Spinal cord (tissue), 9 donors: ENCODE measurements at regions not wholly inside any gene's neighbourhood (a gene's known extent, or its start where the extent isn't known, plus 50 kb on each side); places are given as distances from the start of the nearest gene placed in this dataset.

ENCODE experiments used
- DNase-seq, 6 donors: peaks; one replicate each; pipeline versions ENCODE4 v3.0.0 to v3.0.0-alpha.2; 2013 to 2015; ENCODE audit warnings: low spot score in 6 of 6, low read depth in 4 of 6
- H3K27ac ChIP-seq: one replicate; pipeline ENCODE4 v1.5.1; 2013; ENCODE audit warnings: low read depth, low read length, control low read depth
- H3K27me3 ChIP-seq: one replicate; pipeline ENCODE4 v1.6.1; 2013; ENCODE audit warnings: low read length; ENCODE audit not compliant: control insufficient read depth, insufficient read depth
- H3K36me3 ChIP-seq: one replicate; pipeline ENCODE4 v1.6.1; 2013; ENCODE audit warnings: low read length; ENCODE audit not compliant: control insufficient read depth, insufficient read depth
- H3K4me1 ChIP-seq: one replicate; pipeline ENCODE4 v1.6.1; 2013; ENCODE audit warnings: low read length; ENCODE audit not compliant: control insufficient read depth, insufficient read depth
- H3K4me3 ChIP-seq: one replicate; pipeline ENCODE4 v1.5.1; 2013; ENCODE audit warnings: low read depth, low read length, control low read depth
- H3K9me3 ChIP-seq: one replicate; pipeline ENCODE4 v1.6.1; 2013; ENCODE audit warnings: low read length; ENCODE audit not compliant: control insufficient read depth, insufficient read depth
- WGBS: methylation state at CpG from one replicate; pipeline ENCODE4 v1.1.5; 2013; ENCODE audit warnings: missing lambda C conversion rate; ENCODE audit not compliant: insufficient coverage; 5-methylcytosine and 5-hydroxymethylcytosine counted together
- donor health status: healthy.

GRCh38 chr22:47471406-47471805 lies 709.0 kb downstream of the TBC1D22A start:
- H3K4me3 ChIP-seq: no peak overlapping the region
- 88% methylated on average over 1 of the region's 3 CpGs for WGBS
- H3K36me3 ChIP-seq: no peaks in the 10 kb centered on the region
- DNase-seq: peak in 1 of 6 donors; percentile 59
- no peak overlapping the region for H3K27ac ChIP-seq
- H3K9me3 ChIP-seq: peaks cover 8% of the 10 kb centered on the region
- no peaks in the 10 kb centered on the region for H3K4me1 ChIP-seq
- no peaks in the 10 kb centered on the region for H3K27me3 ChIP-seq

GRCh38 chr22:47465809-47466208 lies 703.4 kb downstream of the TBC1D22A start:
- peaks cover 11% of the 10 kb centered on the region for H3K9me3 ChIP-seq
- DNase-seq: no peak
- WGBS: 71% methylated on average over 1 of the region's 2 CpGs

GRCh38 chr22:47465222-47465621 lies 702.8 kb downstream of the TBC1D22A start:
- H3K4me3 ChIP-seq: no peak overlapping the region
- 94% methylated on average over 7 of the region's 8 CpGs for WGBS
- H3K27ac ChIP-seq: no peak overlapping the region
- no peak for DNase-seq
- peaks cover 11% of the 10 kb centered on the region for H3K9me3 ChIP-seq
- H3K27me3 ChIP-seq: no peaks in the 10 kb centered on the region
- H3K36me3 ChIP-seq: no peaks in the 10 kb centered on the region
- peaks cover 7% of the 10 kb centered on the region for H3K4me1 ChIP-seq

More at GRCh38 chr22:47465809-47466208, 703.4 kb downstream of the TBC1D22A start:
- Histone ChIP-seq H3K27me3 (no peaks in the 10 kb centered on the region), H3K4me3 (no peak overlapping the region), H3K27ac (no peak overlapping the region), H3K36me3 (no peaks in the 10 kb centered on the region), H3K4me1 (peaks cover 6% of the 10 kb centered on the region)

- peaks cover 11% of the 10 kb centered on the region for H3K9me3 ChIP-seq
- H3K4me1 ChIP-seq: peaks cover 7% of the 10 kb centered on the region
- DNase-seq: no peak
- no peaks in the 10 kb centered on the region for H3K36me3 ChIP-seq
- WGBS: 76% methylated on average over 7 of the region's 8 CpGs
- H3K4me3 ChIP-seq: no peak overlapping the region
- no peaks in the 10 kb centered on the region for H3K27me3 ChIP-seq
- no peak overlapping the region for H3K27ac ChIP-seq
Observed at GRCh38 chr22:47463220-47463619, 700.8 kb downstream of the TBC1D22A start.

GRCh38 chr22:47460861-47461260 lies 698.4 kb downstream of the TBC1D22A start:
- Histone ChIP-seq H3K4me3 (no peak overlapping the region), H3K9me3 (no peaks in the 10 kb centered on the region), H3K27me3 (no peaks in the 10 kb centered on the region), H3K4me1 (peaks cover 7% of the 10 kb centered on the region), H3K27ac (no peak overlapping the region), H3K36me3 (no peaks in the 10 kb centered on the region)
- DNase-seq: peak in 2 of 6 donors; percentile 2 to 20
- 73% methylated on average over 5 of the region's 5 CpGs for WGBS

- peak in 4 of 6 donors; percentile 20 to 85 (median 32) for DNase-seq
- Histone ChIP-seq H3K4me1 (peaks cover 7% of the 10 kb centered on the region), H3K36me3 (no peaks in the 10 kb centered on the region), H3K9me3 (no peaks in the 10 kb centered on the region), H3K27me3 (no peaks in the 10 kb centered on the region), H3K4me3 (no peak overlapping the region), H3K27ac (no peak overlapping the region)
- 39% methylated on average over 3 of the region's 3 CpGs for WGBS
Observed at GRCh38 chr22:47460176-47460575, 697.7 kb downstream of the TBC1D22A start.

- no peak overlapping the region for H3K4me3 ChIP-seq
- no peaks in the 10 kb centered on the region for H3K27me3 ChIP-seq
- no peak for DNase-seq
- WGBS: 98% methylated on average over 5 of the region's 8 CpGs
- peaks cover 7% of the 10 kb centered on the region for H3K4me1 ChIP-seq
- H3K36me3 ChIP-seq: no peaks in the 10 kb centered on the region
- no peak overlapping the region for H3K27ac ChIP-seq
- H3K9me3 ChIP-seq: peaks cover 3% of the 10 kb centered on the region
Observed at GRCh38 chr22:47458348-47458747, 695.9 kb downstream of the TBC1D22A start.

- H3K4me1 ChIP-seq: peaks cover 7% of the 10 kb centered on the region
- H3K27ac ChIP-seq: no peak overlapping the region
- 94% methylated on average over 13 of the region's 23 CpGs for WGBS
- no peaks in the 10 kb centered on the region for H3K27me3 ChIP-seq
- no peaks in the 10 kb centered on the region for H3K36me3 ChIP-seq
- DNase-seq: no peak
- no peak overlapping the region for H3K4me3 ChIP-seq
- peaks cover 3% of the 10 kb centered on the region for H3K9me3 ChIP-seq
Observed at GRCh38 chr22:47457509-47458300, 695.3 kb downstream of the TBC1D22A start.

- Histone ChIP-seq H3K4me1 (peaks cover 7% of the 10 kb centered on the region), H3K27me3 (no peaks in the 10 kb centered on the region), H3K27ac (no peak overlapping the region), H3K4me3 (no peak overlapping the region), H3K36me3 (no peaks in the 10 kb centered on the region), H3K9me3 (peaks cover 3% of the 10 kb centered on the region)
- WGBS: 95% methylated on average over 14 of the region's 14 CpGs
- DNase-seq: no peak
Observed at GRCh38 chr22:47457021-47457420, 694.6 kb downstream of the TBC1D22A start.

- no peaks in the 10 kb centered on the region for H3K27me3 ChIP-seq
- H3K27ac ChIP-seq: no peak overlapping the region
- no peak for DNase-seq
- 96% methylated on average over 9 of the region's 11 CpGs for WGBS
- H3K4me1 ChIP-seq: peaks cover 3% of the 10 kb centered on the region
- H3K9me3 ChIP-seq: peaks cover 3% of the 10 kb centered on the region
- no peak overlapping the region for H3K4me3 ChIP-seq
- no peaks in the 10 kb centered on the region for H3K36me3 ChIP-seq
Observed at GRCh38 chr22:47456031-47456430, 693.6 kb downstream of the TBC1D22A start.
